HUES6 (cell line): ENCODE measurements at regions not wholly inside any gene's neighbourhood (a gene's known extent, or its start where the extent isn't known, plus 50 kb on each side); places are given as distances from the start of the nearest gene placed in this dataset.
"Not testable (repeated sequence)": the region's sequence is repeated elsewhere in the genome, so short reads cannot be mapped to it uniquely, and the experiment has no call there.

Experiments used
- H3K27ac ChIP-seq: 2 replicates; pipeline ENCODE4 v1.7.0; 2013; ENCODE audit warnings: low read depth, mild to moderate bottlenecking, low read length, inconsistent platforms
- H3K27me3 ChIP-seq: 2 replicates; pipeline ENCODE4 v1.6.1; 2013; ENCODE audit warnings: low read length; ENCODE audit not compliant: control insufficient read depth, insufficient read depth
- H3K36me3 ChIP-seq: 2 replicates; pipeline ENCODE4 v1.6.1; 2013; ENCODE audit warnings: low read length; ENCODE audit not compliant: control insufficient read depth, insufficient read depth
- H3K4me1 ChIP-seq: 2 replicates; pipeline ENCODE4 v1.6.1; 2013; ENCODE audit warnings: low read length; ENCODE audit not compliant: control insufficient read depth, insufficient read depth
- H3K4me3 ChIP-seq: 2 replicates; pipeline ENCODE4 v1.5.1; 2013; ENCODE audit warnings: low read depth, low read length
- H3K9ac ChIP-seq: one replicate; pipeline ENCODE4 v1.6.1; 2013; ENCODE audit warnings: mild to moderate bottlenecking, low read length
- H3K9me3 ChIP-seq: 2 replicates; pipeline ENCODE4 v1.6.1; 2013; ENCODE audit warnings: low read depth, low read length; ENCODE audit not compliant: control insufficient read depth, insufficient read depth

GRCh38 chr11:50238368-50238767 is 205.7 kb downstream of the OR4C45 start:
- H3K27me3 ChIP-seq, H3K4me3 ChIP-seq, H3K36me3 ChIP-seq, H3K27ac ChIP-seq, H3K9ac ChIP-seq, H3K4me1 ChIP-seq: not testable (repeated sequence)
- H3K9me3 ChIP-seq = peaks cover 51% of the 10 kb centered on the region; the same call in 1 of the 2 replicates

- no peak overlapping the region for H3K4me3 ChIP-seq
- no peak overlapping the region for H3K27ac ChIP-seq
- H3K4me1 ChIP-seq = no peaks in the 10 kb centered on the region
- H3K27me3 ChIP-seq = no peaks in the 10 kb centered on the region
- H3K36me3 ChIP-seq = no peaks in the 10 kb centered on the region
- H3K9me3 ChIP-seq = peaks cover 42% of the 10 kb centered on the region; the same call in 1 of the 2 replicates
- no peak overlapping the region for H3K9ac ChIP-seq
Observed at GRCh38 chr11:50246183-50246582, 213.5 kb downstream of the OR4C45 start.

- Histone ChIP-seq H3K27me3 (no peaks in the 10 kb centered on the region), H3K9ac (no peak overlapping the region), H3K9me3 (peaks cover 42% of the 10 kb centered on the region; the same call in 1 of the 2 replicates), H3K4me1 (no peaks in the 10 kb centered on the region), H3K36me3 (no peaks in the 10 kb centered on the region), H3K4me3 (no peak overlapping the region), H3K27ac (no peak overlapping the region)
Observed at GRCh38 chr11:50246699-50247098, 214.0 kb downstream of the OR4C45 start.

- peaks cover 42% of the 10 kb centered on the region; the same call in 1 of the 2 replicates for H3K9me3 ChIP-seq
- no peak overlapping the region for H3K27ac ChIP-seq
- H3K27me3 ChIP-seq = no peaks in the 10 kb centered on the region
- no peak overlapping the region for H3K9ac ChIP-seq
- H3K36me3 ChIP-seq = no peaks in the 10 kb centered on the region
- H3K4me3 ChIP-seq = no peak overlapping the region
- H3K4me1 ChIP-seq = no peaks in the 10 kb centered on the region
Observed at GRCh38 chr11:50247309-50247874, 214.7 kb downstream of the OR4C45 start.

- Histone ChIP-seq H3K4me1 (no peaks in the 10 kb centered on the region), H3K9me3 (peaks cover 46% of the 10 kb centered on the region; the same call in 1 of the 2 replicates), H3K27ac (no peak overlapping the region), H3K36me3 (no peaks in the 10 kb centered on the region), H3K27me3 (no peaks in the 10 kb centered on the region), H3K4me3 (no peak overlapping the region), H3K9ac (no peak overlapping the region)
Observed at GRCh38 chr11:50267851-50268250, 235.2 kb downstream of the OR4C45 start.

GRCh38 chr11:50275133-50275532 is 242.5 kb downstream of the OR4C45 start:
- Histone ChIP-seq H3K9ac (no peak overlapping the region), H3K27me3 (no peaks in the 10 kb centered on the region), H3K9me3 (peaks cover 66% of the 10 kb centered on the region; the same call in 1 of the 2 replicates), H3K36me3 (no peaks in the 10 kb centered on the region), H3K4me1 (no peaks in the 10 kb centered on the region), H3K27ac (no peak overlapping the region), H3K4me3 (no peak overlapping the region)

GRCh38 chr11:50278756-50279155 is 246.1 kb downstream of the OR4C45 start:
- Histone ChIP-seq H3K9ac (no peak overlapping the region), H3K4me3 (no peak overlapping the region), H3K9me3 (peaks cover 67% of the 10 kb centered on the region; the same call in 1 of the 2 replicates), H3K27ac (no peak overlapping the region), H3K4me1 (no peaks in the 10 kb centered on the region), H3K27me3 (no peaks in the 10 kb centered on the region), H3K36me3 (no peaks in the 10 kb centered on the region)

- no peaks in the 10 kb centered on the region for H3K4me1 ChIP-seq
- no peak overlapping the region for H3K4me3 ChIP-seq
- H3K36me3 ChIP-seq = no peaks in the 10 kb centered on the region
- no peak overlapping the region for H3K27ac ChIP-seq
- H3K27me3 ChIP-seq = no peaks in the 10 kb centered on the region
- H3K9ac ChIP-seq = no peak overlapping the region
- H3K9me3 ChIP-seq = peaks cover 49% of the 10 kb centered on the region; the same call in 1 of the 2 replicates
Observed at GRCh38 chr11:50298182-50298988, 265.7 kb downstream of the OR4C45 start.

GRCh38 chr11:50330723-50331122 is 298.0 kb downstream of the OR4C45 start:
- H3K4me3 ChIP-seq, H3K9ac ChIP-seq, H3K4me1 ChIP-seq, H3K27me3 ChIP-seq, H3K36me3 ChIP-seq, H3K27ac ChIP-seq: not testable (repeated sequence)
- H3K9me3 ChIP-seq = peaks cover 60% of the 10 kb centered on the region

GRCh38 chr11:50333861-50334260 is 301.2 kb downstream of the OR4C45 start:
- Histone ChIP-seq H3K9me3 (peaks cover 52% of the 10 kb centered on the region), H3K27ac (no peak overlapping the region)

GRCh38 chr11:50337432-50337831 is 304.8 kb downstream of the OR4C45 start:
- not testable (repeated sequence) for H3K36me3 ChIP-seq, H3K4me3 ChIP-seq, H3K9ac ChIP-seq, H3K27ac ChIP-seq, H3K27me3 ChIP-seq, H3K4me1 ChIP-seq
- peaks cover 32% of the 10 kb centered on the region; the same call in 1 of the 2 replicates for H3K9me3 ChIP-seq

More at GRCh38 chr11:50333861-50334260, 301.2 kb downstream of the OR4C45 start:
- H3K27me3 ChIP-seq = no peaks in the 10 kb centered on the region
- no peak overlapping the region for H3K4me3 ChIP-seq
- H3K9ac ChIP-seq = no peak overlapping the region
- no peaks in the 10 kb centered on the region for H3K36me3 ChIP-seq
- no peaks in the 10 kb centered on the region for H3K4me1 ChIP-seq
